ENCODE measurements at regions not wholly inside any gene's neighbourhood (a gene's known extent, or its start where the extent isn't known, plus 50 kb on each side); places are given as distances from the start of the nearest gene placed in this dataset.

GRCh38 chr4:8770518-8771257 lies 101.0 kb downstream of the HMX1 start:
- 72 to 75% methylated on average over 20 of the region's 20 CpGs for WGBS, 2 donors
- Histone ChIP-seq H3K4me1 (no peaks in the 10 kb centered on the region), H3K27me3 (peaks cover 0 to 29% (median 0%) of the 10 kb centered on the region in 3 donors), H3K4me3 (no peak overlapping the region), H3K27ac (no peak overlapping the region), H3K36me3 (no peaks in the 10 kb centered on the region), H3K9me3 (no peaks in the 10 kb centered on the region)
- intact Hi-C loops (cut with DNase I), result no loop called here
- peak; percentile 32 for DNase-seq
- no peak for TF ChIP-seq POLR2A (IDR thresholded peaks at IDR 0.05)
- no peak for TF ChIP-seq CTCF (IDR thresholded peaks at IDR 0.05)
- TF ChIP-seq POLR2AphosphoS5 (IDR thresholded peaks at IDR 0.05), result no peak
- TF ChIP-seq EP300 (IDR thresholded peaks at IDR 0.05), result no peak

- Histone ChIP-seq H3K27ac (no peak overlapping the region), H3K36me3 (no peaks in the 10 kb centered on the region), H3K4me3 (no peak overlapping the region), H3K4me1 (no peaks in the 10 kb centered on the region), H3K9me3 (no peaks in the 10 kb centered on the region), H3K27me3 (peaks cover 0 to 32% (median 4%) of the 10 kb centered on the region in 3 donors)
- DNase-seq, result peak; percentile 48
- intact Hi-C loops (cut with DNase I), result no loop called here
- TF ChIP-seq EP300 (IDR thresholded peaks at IDR 0.05), result no peak
- no peak for TF ChIP-seq CTCF (IDR thresholded peaks at IDR 0.05)
- no peak for TF ChIP-seq POLR2A (IDR thresholded peaks at IDR 0.05)
- TF ChIP-seq POLR2AphosphoS5 (IDR thresholded peaks at IDR 0.05), result no peak
- WGBS, 2 donors, result 80 to 84% methylated on average over 17 of the region's 17 CpGs
Measured at GRCh38 chr4:8769645-8770517, 101.8 kb downstream of the HMX1 start.

- no peak overlapping the region for H3K27ac ChIP-seq
- H3K4me1 ChIP-seq, result no peaks in the 10 kb centered on the region
- DNase-seq, result peak; percentile 41
- no peak for TF ChIP-seq EP300 (IDR thresholded peaks at IDR 0.05)
- WGBS, 2 donors, result 89 to 90% methylated on average over 20 of the region's 20 CpGs
- H3K4me3 ChIP-seq, result no peak overlapping the region
- intact Hi-C loops (cut with DNase I), result no loop called here
- no peaks in the 10 kb centered on the region for H3K9me3 ChIP-seq
- peaks cover 0 to 40% (median 6%) of the 10 kb centered on the region in 3 donors for H3K27me3 ChIP-seq
- no peaks in the 10 kb centered on the region for H3K36me3 ChIP-seq
Measured at GRCh38 chr4:8768357-8768999, 103.2 kb downstream of the HMX1 start.

- Histone ChIP-seq H3K27ac (no peak overlapping the region), H3K36me3 (no peaks in the 10 kb centered on the region), H3K9me3 (no peaks in the 10 kb centered on the region), H3K4me3 (no peak overlapping the region), H3K27me3 (peaks cover 0 to 57% (median 6%) of the 10 kb centered on the region in 3 donors), H3K4me1 (no peaks in the 10 kb centered on the region)
- DNase-seq, result peak; percentile 36
- TF ChIP-seq EP300 (IDR thresholded peaks at IDR 0.05), result no peak
- TF ChIP-seq POLR2AphosphoS5 (IDR thresholded peaks at IDR 0.05), result no peak
- no peak for TF ChIP-seq POLR2A (IDR thresholded peaks at IDR 0.05)
- no peak for TF ChIP-seq CTCF (IDR thresholded peaks at IDR 0.05)
- intact Hi-C loops (cut with DNase I), result no loop called here
- WGBS, 2 donors, result 83 to 84% methylated on average over 12 of the region's 12 CpGs
Measured at GRCh38 chr4:8766610-8767009, 105.0 kb downstream of the HMX1 start.
